ENCODE measurements at regions not wholly inside any gene's neighbourhood (a gene's known extent, or its start where the extent isn't known, plus 50 kb on each side); places are given as distances from the start of the nearest gene placed in this dataset.

DNA sequence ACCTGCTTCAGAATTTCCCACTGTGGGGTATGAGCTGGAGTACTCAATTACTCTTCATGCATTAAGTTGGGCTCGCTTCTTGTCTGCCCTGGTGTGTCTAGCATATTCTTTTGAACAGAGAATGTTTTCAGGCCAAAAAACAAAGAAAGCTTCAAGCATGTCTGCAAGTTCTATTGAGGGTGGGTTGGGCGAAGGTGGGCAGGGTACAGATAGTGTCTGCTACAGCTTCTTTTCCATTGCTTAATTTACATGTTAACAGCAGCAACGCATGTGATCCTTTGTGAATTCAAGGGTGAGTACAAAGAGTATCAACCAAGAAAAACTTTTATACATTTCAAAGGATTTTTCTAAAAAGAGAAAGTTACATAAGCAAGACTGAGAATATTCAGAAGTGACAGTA is 406.5 kb downstream of the IRS2 start:
- DNase-seq (ENCODE audit: extremely low read depth in 1 of 2, low read depth in 1 of 2) = no peak

DNA sequence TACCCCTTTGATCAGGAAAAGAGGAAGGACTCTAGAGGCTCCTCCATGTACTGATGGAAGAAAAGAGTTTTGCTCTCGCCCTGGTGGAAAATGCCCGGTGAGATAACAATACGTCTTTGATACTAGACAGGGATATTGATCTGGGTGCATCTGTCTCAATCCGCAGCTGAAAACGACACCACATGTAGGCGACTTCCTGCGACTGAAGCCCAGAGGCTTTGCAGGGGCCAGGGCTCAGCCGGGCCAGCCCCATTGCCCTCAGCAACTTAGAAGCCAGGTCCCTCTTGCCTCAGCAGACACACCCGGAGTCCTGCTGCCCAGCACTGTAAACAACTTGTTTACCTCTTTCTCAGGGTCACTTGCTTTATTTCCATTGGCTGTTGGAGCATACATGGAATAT is 409.4 kb downstream of the IRS2 start:
- no peak for DNase-seq (ENCODE audit: extremely low read depth in 1 of 2, low read depth in 1 of 2)

DNA sequence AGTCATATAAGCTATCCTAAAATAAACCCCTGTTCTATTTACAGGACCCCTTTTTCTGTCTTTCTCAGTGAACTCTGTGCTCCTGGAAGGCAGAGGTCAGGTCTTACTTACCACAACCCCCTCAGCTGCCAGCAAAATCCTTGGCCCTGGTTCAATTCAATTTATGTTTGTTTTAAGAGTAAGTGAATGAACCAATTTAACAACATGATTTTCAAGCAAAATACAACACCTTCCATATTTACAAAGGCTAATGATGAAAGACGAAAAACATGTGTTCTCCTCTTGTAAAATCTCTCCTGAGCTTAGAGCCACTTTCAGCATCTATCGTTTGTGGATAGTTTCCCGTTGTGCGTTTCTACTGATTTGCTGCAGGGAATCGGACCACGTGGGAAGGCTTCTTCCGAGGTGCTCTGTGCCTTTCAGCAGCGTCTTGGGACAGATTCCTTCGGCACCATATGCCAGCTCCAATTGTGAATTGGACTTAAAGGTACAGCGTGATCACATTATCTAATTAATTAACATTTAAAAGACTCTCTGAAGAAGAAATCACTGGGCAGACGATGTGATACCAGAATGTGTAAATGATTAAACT is 411.7 kb downstream of the IRS2 start:
- no peak for DNase-seq (ENCODE audit: extremely low read depth in 1 of 2, low read depth in 1 of 2)

DNA sequence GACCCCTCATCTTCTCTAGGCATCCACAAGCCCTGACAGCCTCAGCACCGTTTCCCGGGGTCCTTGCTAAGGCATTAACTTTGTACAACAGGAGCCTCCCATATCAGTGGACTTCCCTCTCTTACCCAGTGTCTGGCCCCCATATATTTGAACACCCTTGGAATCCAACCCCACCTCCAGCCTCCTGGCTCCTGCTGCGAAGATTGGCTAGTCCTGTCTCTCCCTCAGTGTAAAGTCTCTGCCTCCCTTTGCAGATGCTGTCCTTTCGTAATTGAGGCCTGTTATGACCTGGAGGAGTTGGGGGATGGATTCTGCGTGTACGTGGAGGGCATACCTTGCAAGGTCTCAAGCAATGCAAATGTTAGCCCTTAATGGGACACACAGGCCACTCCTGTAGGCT is 413.7 kb downstream of the IRS2 start:
- DNase-seq (ENCODE audit: extremely low read depth in 1 of 2, low read depth in 1 of 2) = no peak

DNA sequence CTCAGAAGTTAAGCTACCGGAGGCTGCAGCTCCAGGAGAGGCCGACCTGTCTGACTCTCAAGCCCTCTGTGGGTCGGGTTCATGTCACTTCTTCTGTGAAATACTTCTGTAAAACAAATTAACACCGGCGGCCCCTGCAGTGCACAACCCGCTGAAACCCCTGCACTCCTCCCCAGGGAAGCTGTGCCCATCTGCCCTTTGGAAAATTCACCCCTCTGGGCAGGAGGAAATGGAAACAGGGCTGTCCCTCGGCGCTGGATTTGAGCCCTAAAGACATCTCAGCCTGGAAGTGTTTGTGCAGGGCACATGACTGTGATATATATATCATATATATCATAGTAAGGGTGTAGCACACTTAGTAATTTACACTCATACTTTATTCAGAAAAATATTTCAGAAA is 415.3 kb downstream of the IRS2 start:
- DNase-seq (ENCODE audit: extremely low read depth in 1 of 2, low read depth in 1 of 2) = no peak

DNA sequence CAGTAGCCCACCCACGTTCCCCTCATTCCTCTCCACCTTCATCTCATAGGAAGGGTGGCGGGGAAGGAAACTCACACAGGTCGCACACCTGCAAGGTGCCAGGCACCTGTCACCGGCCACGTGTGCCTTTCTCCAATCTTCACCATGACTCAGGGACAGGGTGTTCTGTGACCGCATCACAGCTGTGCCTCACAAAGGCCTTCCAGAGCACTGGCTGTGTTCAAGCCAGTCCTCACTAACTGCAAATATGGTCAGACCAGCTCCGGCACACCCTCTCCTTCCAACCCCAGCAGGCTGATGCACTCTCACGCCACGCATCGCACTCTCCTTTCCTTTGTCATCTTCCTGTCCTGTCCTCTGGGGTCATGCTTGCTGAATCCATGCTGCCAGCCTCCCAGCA is 415.9 kb downstream of the IRS2 start:
- no peak for DNase-seq (ENCODE audit: extremely low read depth in 1 of 2, low read depth in 1 of 2)

DNA sequence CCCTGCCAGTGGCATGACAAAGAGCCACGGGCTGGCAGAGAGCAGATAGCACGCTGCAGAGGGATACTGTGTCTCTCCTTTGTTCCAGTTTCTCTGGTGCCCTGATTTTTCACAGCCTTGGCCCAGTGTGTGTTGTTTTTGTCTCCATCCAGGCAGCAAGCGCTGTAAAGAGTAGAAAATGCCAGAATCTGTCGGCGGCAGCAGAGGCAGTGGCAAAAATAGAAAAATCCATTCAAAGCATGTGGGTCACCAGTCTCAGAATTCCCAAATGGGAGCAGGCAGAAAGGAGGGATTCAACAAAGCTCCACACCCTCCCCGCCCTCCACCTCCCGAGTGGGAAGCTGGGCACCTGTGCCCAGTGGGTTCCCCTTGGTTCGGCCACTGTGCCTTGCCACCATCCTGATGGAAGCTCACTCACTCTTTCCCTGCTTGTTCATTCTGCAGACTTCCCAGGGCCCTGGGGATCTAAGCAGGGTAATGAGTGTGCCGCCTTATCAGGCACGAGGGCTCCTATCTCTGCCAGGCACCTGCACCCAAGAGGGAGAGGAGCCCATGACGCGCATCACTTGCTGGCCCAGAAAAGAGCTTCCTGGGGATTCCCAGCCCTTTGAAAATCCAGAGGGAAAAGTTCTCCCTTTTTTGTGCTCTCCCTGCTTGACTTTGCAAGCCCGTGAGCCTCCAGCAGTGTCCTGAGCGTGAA is 416.9 kb downstream of the IRS2 start:
- DNase-seq (ENCODE audit: extremely low read depth in 1 of 2, low read depth in 1 of 2) = no peak

DNA sequence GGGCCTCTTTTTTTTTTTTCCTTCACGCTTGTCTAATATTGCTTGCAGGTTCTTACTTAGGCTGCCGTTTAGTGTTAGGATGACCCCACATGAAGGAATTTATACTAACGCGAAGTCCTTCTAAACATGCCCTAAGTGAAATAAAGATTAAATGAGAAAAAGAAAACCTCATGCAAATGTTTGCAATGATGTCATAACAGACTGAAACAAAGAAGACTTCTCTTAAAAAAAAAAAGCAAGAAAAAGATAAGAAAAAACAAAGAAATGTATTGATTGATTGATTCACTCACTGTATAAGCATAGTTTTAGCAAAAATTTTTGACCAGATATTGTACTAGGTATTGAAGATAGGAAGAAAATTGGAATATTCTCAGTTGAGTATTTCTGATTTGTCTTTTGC is 418.2 kb downstream of the IRS2 start:
- DNase-seq (ENCODE audit: extremely low read depth in 1 of 2, low read depth in 1 of 2) = no peak

DNA sequence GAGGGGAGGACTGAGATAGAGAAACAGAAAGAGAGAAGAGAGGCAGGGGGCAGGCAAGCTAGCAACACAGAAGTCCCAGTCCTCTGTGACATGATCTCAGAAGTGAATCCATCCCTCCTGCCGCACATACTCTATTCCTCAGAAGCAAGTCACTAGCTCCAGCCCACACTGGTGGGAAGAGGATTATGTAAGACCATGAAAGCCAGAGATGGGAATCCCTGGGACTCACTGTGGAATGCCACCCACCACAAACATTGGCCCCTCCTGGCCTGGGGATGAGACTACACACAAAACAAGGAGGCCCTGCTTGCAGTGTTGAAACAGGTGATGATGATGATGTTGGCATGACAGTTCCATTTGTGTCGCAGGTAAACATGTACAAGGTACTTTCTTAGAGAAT is 419.9 kb downstream of the IRS2 start:
- DNase-seq (ENCODE audit: extremely low read depth in 1 of 2, low read depth in 1 of 2) = no peak

DNA sequence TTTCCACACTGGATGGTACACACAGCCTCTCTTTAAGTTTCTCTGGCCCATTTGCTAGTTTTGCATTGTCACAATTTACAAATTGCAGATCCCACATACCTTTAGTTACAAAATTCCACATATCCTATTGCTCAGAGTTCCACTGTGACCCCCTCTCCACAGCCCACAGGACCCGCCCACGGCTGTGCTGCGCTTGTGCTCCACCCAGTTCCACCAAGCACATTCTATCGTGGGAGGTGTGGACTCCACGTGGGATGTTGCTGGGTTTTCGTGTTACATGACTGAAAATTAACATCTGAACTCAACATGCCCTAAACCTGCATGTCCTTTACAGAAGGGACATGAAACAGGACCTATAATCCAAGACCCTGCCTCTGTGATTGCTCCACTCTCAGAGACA is 423.0 kb downstream of the IRS2 start:
- DNase-seq (ENCODE audit: extremely low read depth in 1 of 2, low read depth in 1 of 2) = no peak

DNA sequence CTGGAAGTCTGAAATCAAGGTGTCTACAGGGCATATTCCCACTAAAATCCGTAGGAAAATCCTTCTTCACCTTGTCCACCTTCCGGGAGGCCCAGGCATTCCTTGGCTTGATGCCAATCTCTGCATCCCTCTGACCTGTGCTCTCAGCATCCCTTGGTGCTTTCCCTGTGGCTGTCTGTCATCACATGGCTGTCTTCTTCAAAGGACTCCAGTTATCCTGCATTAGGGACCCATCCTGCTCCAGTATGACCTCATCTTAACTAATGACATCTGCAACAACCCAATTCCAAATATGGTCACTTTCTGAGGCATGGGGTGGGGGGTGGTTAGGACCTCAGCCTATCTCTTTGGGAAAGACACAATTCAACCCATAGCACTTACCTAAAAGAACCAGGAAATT is 423.8 kb downstream of the IRS2 start:
- DNase-seq (ENCODE audit: extremely low read depth in 1 of 2, low read depth in 1 of 2) = no peak

DNA sequence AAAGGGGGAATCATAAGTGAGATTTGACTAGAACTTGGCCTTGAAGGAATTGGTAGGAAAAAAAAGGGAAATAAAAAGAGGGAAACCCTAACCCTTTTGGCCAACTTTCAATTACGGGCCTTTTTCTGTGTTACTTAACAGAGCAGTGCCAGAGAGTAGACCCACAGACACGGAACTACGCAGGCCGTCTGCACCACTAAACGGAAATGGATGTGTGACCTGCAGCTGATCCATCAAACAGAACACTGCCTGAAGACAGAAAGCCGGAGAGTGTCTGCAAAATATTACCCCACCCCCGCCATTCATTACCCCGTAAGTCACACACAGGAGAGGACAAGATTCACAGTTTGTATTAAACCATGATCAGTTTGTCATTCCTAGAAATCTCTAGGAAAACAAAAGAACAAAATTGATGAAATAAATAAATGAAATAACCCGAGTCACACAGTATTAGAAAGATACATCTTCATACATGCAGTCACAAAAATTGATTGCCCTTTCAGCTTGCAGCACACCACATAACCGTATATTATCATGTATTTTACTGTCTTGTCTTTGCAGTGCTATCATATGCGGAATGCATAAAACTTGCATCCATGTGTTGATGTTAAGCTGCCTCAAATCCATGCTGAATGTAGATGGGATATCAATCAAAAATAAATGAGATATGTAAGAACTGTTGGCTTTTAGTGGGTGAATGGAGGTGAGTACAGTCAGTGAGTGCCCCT is 424.7 kb downstream of the IRS2 start:
- DNase-seq (ENCODE audit: extremely low read depth in 1 of 2, low read depth in 1 of 2) = no peak

DNA sequence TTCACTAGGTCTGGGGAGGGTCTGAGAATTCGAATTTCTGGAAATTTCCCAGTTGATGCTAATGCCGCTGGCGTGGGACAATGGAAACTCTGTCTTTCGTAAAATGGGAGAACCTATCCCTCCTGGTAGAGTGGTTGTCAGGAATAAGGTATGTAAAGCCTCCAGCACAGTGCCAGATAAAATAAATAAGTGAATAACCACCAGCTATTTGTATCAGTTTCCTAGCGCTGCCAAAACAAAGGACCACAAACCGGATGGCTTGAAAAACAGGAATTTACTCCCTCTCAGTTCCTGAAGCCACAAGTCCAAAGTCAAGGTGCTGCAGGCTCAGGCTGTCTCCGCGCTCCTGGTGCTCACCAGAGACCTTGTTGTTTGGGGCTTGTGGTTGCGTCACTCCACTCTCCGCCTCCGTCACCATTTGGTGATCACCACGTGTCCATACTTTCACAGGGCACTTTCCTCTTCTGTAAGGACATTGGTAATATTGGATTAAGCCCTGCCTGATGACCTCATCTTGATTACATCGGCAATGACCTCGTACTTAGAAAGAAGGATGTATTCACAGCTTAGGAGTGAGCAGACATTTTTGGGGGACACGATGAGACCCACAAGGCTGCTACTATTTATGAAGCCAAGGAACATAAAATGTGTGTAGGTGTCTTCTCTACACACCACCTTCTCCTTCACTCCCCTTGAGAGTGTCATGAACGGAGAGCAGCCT is 428.5 kb downstream of the IRS2 start:
- DNase-seq (ENCODE audit: extremely low read depth in 1 of 2, low read depth in 1 of 2) = no peak

DNA sequence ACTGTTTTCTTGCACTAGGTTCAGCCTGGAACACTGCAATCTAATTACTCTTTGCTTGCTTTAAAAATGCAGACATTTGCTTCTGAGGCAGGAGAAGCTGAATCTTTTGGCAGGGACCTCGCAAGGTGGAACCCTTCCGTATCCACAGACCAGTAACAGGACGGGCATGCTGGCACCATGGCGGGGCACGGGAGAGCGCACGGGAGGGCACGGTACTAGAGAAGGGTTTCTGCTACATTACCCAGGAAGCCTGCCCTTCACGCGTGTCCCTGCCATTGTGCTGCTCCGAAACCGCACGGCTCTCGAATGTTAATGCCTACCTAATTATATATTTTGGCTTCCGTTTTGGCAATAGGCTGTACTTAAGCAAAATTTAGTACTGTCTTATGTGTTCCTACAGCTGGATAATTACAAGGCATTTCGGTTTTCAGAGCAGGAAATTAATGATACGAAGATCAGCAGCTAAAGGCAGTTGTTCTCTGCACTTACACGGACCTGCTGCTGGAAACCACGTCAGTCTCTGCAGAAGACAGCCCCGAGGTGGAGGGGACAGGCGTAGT is 430.4 kb downstream of the IRS2 start:
- DNase-seq (ENCODE audit: extremely low read depth in 1 of 2, low read depth in 1 of 2) = no peak

DNA sequence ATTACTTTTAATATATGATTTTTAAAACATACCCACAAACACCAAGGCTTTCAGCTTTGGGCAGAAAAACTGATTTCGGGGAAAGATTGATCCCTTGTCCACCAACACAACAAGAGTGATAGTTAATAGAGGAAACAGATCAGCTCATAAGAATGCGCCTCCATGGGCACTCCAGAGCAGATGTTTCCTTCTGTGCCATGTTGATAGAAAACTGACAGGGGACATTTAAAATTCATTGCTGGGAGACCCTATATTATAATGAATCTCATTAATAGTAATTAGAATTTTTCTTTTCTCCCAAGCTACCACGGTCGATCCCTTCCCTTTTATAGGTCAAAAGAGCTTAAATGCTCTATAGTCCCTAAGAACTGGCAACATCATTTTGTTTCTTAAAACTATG is 431.2 kb downstream of the IRS2 start:
- DNase-seq (ENCODE audit: extremely low read depth in 1 of 2, low read depth in 1 of 2) = no peak

DNA sequence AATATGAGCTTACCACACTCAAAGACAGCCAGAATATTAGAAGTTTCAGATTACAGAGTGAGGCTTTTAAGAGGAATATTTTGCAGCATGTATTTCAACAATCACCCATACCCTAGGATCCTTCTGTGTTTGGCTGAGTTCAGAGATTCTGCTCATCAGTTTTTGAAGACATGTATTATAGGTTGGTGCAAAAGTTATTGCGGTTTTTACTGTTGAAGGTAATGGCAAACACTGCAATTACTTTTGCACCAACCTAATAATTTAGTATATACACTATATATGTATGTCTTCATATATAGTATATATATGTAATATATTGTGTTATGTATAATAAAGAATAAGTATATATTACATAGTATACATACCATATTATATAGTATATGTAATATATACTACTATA is 435.1 kb downstream of the IRS2 start:
- no peak for DNase-seq (ENCODE audit: extremely low read depth in 1 of 2, low read depth in 1 of 2)

DNA sequence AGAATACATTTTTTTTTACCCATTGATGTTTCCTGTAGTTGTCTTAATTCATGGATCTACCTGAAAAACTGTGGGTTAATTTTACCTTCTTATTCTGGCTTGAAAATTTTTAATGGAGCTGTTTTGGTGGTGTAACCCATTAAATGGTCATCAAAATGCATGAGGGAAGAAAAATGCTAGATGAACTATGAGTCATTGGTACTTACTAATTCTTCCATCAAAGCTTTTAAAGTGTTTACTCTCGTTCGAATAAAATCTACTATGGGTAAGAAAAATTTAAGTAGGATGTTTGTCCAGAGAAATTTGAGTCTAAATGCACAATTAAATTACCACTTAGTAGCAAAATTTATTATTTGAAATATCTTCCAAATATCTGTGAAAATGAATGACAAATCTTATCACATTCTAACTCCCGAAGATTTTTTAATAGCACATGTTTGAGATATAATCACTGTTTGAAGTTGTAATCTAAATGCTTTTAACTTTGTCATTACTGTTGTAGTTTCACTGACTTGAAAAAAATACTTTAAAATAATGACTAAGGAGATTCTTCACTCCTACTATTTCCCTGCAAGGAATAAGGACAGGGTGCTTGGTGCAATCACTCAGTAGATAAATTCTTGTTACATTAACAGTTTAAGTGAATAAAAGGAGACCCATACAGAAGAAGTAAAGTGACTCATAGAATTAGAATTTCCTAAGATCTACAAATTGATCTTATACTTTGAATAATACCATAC is 437.7 kb downstream of the IRS2 start:
- no peak for DNase-seq (ENCODE audit: extremely low read depth in 1 of 2, low read depth in 1 of 2)

DNA sequence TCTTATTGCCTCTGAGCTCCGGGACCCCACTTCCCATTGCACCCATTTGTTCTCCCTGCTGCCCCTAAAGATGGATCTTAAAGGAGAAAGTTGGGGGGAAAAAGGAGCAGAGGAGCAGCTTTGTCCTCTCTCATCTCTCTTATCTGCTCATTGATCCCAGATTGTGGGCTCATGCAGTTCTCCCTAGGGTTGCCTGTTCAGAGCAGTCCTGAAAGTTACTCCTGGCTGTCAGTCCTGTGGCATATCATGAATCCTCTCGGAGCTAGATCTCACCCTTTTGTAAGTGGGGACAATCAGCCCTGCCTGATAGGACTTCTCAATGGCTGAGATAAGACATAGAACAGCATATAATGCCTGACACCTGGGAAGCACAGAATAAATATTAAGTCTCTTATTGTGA is 440.3 kb downstream of the IRS2 start:
- DNase-seq (ENCODE audit: extremely low read depth in 1 of 2, low read depth in 1 of 2) = no peak

DNA sequence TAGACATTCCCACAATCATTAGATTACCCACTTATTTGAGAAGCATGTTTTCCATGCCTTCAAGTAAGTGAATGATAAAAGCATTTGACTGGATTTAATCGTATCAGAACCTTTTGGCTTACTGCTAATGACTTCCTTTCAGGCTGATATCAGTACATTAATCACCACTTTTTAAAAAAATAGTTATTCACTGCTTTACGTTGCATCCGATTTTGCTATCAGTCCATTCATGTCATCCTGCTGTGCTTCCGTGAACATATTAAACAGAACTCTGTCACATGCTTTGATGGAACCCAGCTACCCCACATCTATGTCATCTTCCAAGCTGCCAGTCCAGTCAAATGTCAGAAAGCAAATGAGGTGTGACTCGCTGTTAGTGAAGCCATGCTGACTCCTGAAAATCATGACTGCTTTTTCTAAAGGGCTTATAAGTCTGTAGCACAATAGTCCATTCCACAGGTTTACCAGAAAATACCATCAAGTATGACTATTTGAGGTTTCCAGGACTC is 440.9 kb downstream of the IRS2 start:
- DNase-seq (ENCODE audit: extremely low read depth in 1 of 2, low read depth in 1 of 2) = no peak

DNA sequence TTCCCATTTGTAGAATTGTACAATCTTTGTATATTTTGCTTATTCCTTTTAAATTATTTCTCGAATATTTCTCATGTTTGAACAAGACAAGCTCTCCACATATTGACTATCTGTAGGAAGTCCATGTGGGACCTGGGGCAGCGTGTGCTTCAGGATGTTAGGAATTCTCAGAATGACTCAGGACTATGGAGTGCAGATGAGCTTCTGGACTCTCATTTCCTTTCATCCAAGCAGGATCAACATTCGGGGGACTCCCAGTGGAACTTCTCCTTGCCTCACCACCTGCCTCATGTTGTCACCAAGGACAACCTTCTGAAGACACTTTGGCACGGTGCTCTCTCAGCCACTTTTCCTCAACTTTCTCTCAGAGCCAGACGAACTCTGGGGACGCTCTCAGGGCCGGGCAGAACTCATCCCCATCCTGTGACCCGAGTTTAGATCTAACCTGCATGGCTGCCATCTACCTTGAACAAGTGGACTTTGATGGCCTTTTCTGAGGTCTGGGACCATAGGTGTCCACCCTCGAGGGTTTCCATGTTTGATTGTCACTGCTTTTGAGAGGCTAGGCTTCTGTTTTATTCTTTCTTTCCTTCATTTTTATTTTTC is 441.7 kb downstream of the IRS2 start:
- no peak for DNase-seq (ENCODE audit: extremely low read depth in 1 of 2, low read depth in 1 of 2)
